B cell (primary cell): ENCODE measurements at regions not wholly inside any gene's neighbourhood (a gene's known extent, or its start where the extent isn't known, plus 50 kb on each side); places are given as distances from the start of the nearest gene placed in this dataset.

Experiments
- CTCF ChIP-seq: fragments of 200-600 bp; IDR thresholded peaks from one replicate; pipeline ENCODE4 v1.8.0; 2022; ENCODE audit warnings: antibody characterized with exemption, mild to moderate bottlenecking
- EZH2 ChIP-seq: IDR thresholded peaks from 2 replicates; pipeline ENCODE4 v1.6.1; 2012; ENCODE audit warnings: borderline replicate concordance, low read depth, mild to moderate bottlenecking, moderate library complexity, low read length; ENCODE audit not compliant: insufficient read depth, poor library complexity, severe bottlenecking

GRCh38 chr6:167548451-167548850 lies 223.6 kb downstream of the TTLL2 start:
- TF ChIP-seq CTCF (no peak), EZH2 (no peak)
